ENCODE measurements at regions not wholly inside any gene's neighbourhood (a gene's known extent, or its start where the extent isn't known, plus 50 kb on each side); places are given as distances from the start of the nearest gene placed in this dataset.

- TF ChIP-seq CTCF (IDR thresholded peaks at IDR 0.05; ENCODE audit: insufficient read depth in 1 of 2, low read depth in 1 of 2, low read length in 1 of 2, severe bottlenecking in 1 of 2, unreplicated experiment in 1 of 2): no peak
- ChIA-PET POLR2A (no interaction called here), CTCF (no interaction called here)
- Mint-ChIP-seq H3K27ac (ENCODE audit: unreplicated experiment) (no peak overlapping the region), H3K36me3 (ENCODE audit: insufficient read depth, unreplicated experiment) (no peaks in the 10 kb centered on the region), H3K27me3 (ENCODE audit: insufficient read depth, unreplicated experiment) (peaks cover 7% of the 10 kb centered on the region), H3K4me1 (ENCODE audit: low read depth, unreplicated experiment) (no peaks in the 10 kb centered on the region), H3K9me3 (ENCODE audit: unreplicated experiment) (no peaks in the 10 kb centered on the region), H3K4me3 (ENCODE audit: unreplicated experiment) (no peak overlapping the region)
- H3K36me3 ChIP-seq (ENCODE audit: control insufficient read depth, insufficient read depth, low read length): no peaks in the 10 kb centered on the region
- H3K27me3 ChIP-seq (replicated peaks; ENCODE audit: control insufficient read depth, insufficient read depth, low read length): no peaks in the 10 kb centered on the region
- H3K9me3 ChIP-seq: no peaks in the 10 kb centered on the region
- H3K4me3 ChIP-seq (ENCODE audit: low read depth, low read length): no peak overlapping the region
- H3K4me1 ChIP-seq: no peaks in the 10 kb centered on the region
- no TSS peak for BruUV-seq (replicated peaks)
- no peak for DNase-seq
- intact Hi-C loops (cut with micrococcal nuclease; ENCODE audit: unreplicated experiment): no loop called here
These were observed 214.0 kb upstream of the BTG1 start for GRCh38 chr12:92359581-92360209.

GRCh38 chr12:92357584-92358261 is 212.1 kb upstream of the BTG1 start:
- ChIA-PET POLR2A (no interaction called here), CTCF (no interaction called here)
- no peak overlapping the region for H3K27ac Mint-ChIP-seq (ENCODE audit: unreplicated experiment)

GRCh38 chr12:92356425-92356824 is 210.8 kb upstream of the BTG1 start:
- Histone ChIP-seq H3K36me3 (ENCODE audit: control insufficient read depth, insufficient read depth, low read length) (no peaks in the 10 kb centered on the region), H3K27me3 (replicated peaks; ENCODE audit: control insufficient read depth, insufficient read depth, low read length) (no peaks in the 10 kb centered on the region), H3K9me3 (no peaks in the 10 kb centered on the region), H3K4me3 (ENCODE audit: low read depth, low read length) (no peak overlapping the region), H3K4me1 (no peaks in the 10 kb centered on the region)
- H3K27me3 Mint-ChIP-seq (ENCODE audit: insufficient read depth, unreplicated experiment): peaks cover 5% of the 10 kb centered on the region
- CTCF ChIA-PET: no interaction called here
- POLR2A ChIA-PET: no interaction called here
- no peak for DNase-seq
- no peak for TF ChIP-seq CTCF (IDR thresholded peaks at IDR 0.05; ENCODE audit: insufficient read depth in 1 of 2, low read depth in 1 of 2, low read length in 1 of 2, severe bottlenecking in 1 of 2, unreplicated experiment in 1 of 2)
- no peak overlapping the region for H3K27ac Mint-ChIP-seq (ENCODE audit: unreplicated experiment)
- no peaks in the 10 kb centered on the region for H3K36me3 Mint-ChIP-seq (ENCODE audit: insufficient read depth, unreplicated experiment)
- intact Hi-C loops (cut with micrococcal nuclease; ENCODE audit: unreplicated experiment): no loop called here
- BruUV-seq (replicated peaks): no TSS peak
- no peaks in the 10 kb centered on the region for H3K9me3 Mint-ChIP-seq (ENCODE audit: unreplicated experiment)
- H3K4me3 Mint-ChIP-seq (ENCODE audit: unreplicated experiment): no peak overlapping the region
- no peaks in the 10 kb centered on the region for H3K4me1 Mint-ChIP-seq (ENCODE audit: low read depth, unreplicated experiment)

More at GRCh38 chr12:92357584-92358261, 212.1 kb upstream of the BTG1 start:
- DNase-seq: no peak
- no peaks in the 10 kb centered on the region for H3K4me1 ChIP-seq
- Mint-ChIP-seq H3K27me3 (ENCODE audit: insufficient read depth, unreplicated experiment) (peaks cover 5% of the 10 kb centered on the region), H3K9me3 (ENCODE audit: unreplicated experiment) (no peaks in the 10 kb centered on the region), H3K36me3 (ENCODE audit: insufficient read depth, unreplicated experiment) (no peaks in the 10 kb centered on the region), H3K4me3 (ENCODE audit: unreplicated experiment) (no peak overlapping the region), H3K4me1 (ENCODE audit: low read depth, unreplicated experiment) (no peaks in the 10 kb centered on the region)
- H3K4me3 ChIP-seq (ENCODE audit: low read depth, low read length): no peak overlapping the region
- no TSS peak for BruUV-seq (replicated peaks)
- H3K9me3 ChIP-seq: no peaks in the 10 kb centered on the region
- H3K27me3 ChIP-seq (replicated peaks; ENCODE audit: control insufficient read depth, insufficient read depth, low read length): no peaks in the 10 kb centered on the region
- TF ChIP-seq CTCF (IDR thresholded peaks at IDR 0.05; ENCODE audit: insufficient read depth in 1 of 2, low read depth in 1 of 2, low read length in 1 of 2, severe bottlenecking in 1 of 2, unreplicated experiment in 1 of 2): no peak
- intact Hi-C loops (cut with micrococcal nuclease; ENCODE audit: unreplicated experiment): no loop called here
- no peaks in the 10 kb centered on the region for H3K36me3 ChIP-seq (ENCODE audit: control insufficient read depth, insufficient read depth, low read length)

Data from Caco-2 (cell line).